ENCODE measurements at regions not wholly inside any gene's neighbourhood (a gene's known extent, or its start where the extent isn't known, plus 50 kb on each side); places are given as distances from the start of the nearest gene placed in this dataset.
"Not testable (repeated sequence)": the region's sequence is repeated elsewhere in the genome, so short reads cannot be mapped to it uniquely, and the experiment has no call there.

- no peak for DNase-seq
Observed at GRCh38 chr21:22292144-22292543, 1293.9 kb downstream of the NCAM2 start.

DNA sequence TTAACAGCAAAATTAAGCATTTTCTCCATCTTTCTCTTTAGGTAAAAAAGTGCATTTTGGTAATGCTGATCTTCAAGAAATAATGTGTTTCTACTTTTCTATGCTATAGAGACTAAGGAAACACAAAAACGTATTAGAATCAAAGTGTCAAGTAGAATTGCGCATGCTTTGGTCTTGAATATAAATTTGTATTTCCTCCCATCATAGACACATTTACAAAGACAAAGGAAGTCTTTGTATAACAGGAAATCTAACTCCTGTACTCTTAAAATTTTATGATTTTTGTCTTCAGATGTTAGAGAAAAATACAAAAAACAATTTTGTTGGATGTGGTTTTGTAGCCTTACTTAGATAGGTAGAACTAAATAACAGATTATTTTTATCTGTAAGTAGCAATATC is 1299.4 kb downstream of the NCAM2 start:
- DNase-seq, result no peak

- DNase-seq, result no peak
Observed at GRCh38 chr21:22311741-22312462, 1313.7 kb downstream of the NCAM2 start.

DNA sequence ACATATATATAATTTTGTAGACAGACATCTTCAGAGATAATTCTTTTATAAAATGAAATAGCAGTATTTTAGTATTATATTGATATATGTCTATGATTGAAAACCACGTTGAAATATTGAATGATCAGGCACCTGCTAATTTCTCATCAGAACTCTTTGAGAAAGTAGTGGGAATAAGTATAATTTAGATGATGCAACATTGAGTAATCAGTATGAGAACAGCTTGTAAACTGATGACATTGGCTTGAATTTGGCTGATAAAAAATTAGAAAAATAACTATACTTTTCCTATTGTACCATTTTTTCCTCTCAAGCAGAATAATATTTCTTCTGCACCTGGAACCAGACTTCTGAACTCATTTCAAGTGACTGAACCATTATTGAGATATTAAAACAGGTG is 1316.8 kb downstream of the NCAM2 start:
- DNase-seq, result no peak

GRCh38 chr21:22319435-22319834 is 1321.2 kb downstream of the NCAM2 start:
- DNase-seq, result no peak

GRCh38 chr21:22342889-22343288 is 1344.7 kb downstream of the NCAM2 start:
- no peak for DNase-seq

GRCh38 chr21:22343303-22343702 is 1345.1 kb downstream of the NCAM2 start:
- DNase-seq, result no peak

DNA sequence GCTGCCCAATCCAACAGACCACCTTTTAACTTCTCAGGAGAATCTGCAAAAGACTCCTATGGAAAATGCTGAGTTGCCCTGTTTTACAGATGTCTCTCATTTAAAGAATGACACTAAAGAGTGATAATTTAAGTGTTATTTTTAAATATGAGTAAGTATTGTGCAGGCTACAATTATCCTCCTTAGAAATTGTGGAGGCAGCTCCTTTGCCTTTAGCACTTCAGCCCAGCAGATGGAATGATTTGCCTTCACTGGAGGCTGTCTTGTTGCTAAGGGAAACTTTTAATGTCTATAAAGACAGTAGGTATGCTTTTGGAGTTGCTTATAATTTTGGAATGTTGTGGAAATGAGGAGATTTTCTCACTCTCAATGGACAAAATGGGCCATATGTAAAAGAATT is 1345.5 kb downstream of the NCAM2 start:
- no peak for DNase-seq

- DNase-seq, result no peak
Observed at GRCh38 chr21:22345624-22346023, 1347.4 kb downstream of the NCAM2 start.

DNA sequence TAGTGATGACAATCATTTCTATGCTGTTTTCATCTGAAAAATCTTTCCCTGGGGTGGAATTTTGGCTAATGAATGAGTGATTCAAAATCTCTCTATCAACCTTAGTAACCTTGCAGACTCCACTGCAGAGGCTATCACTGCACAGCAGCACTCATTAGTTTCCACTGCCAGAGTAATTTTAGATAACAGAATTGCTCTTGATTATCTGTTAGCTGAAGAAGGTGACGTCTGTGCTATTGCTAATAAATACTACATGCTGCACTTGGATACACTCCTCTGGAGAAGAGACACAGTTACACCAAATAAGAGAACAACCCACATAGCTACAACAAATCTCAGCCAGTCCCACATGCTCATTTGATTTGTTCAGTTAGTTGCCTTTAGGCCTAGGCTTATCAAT is 1348.4 kb downstream of the NCAM2 start:
- DNase-seq, result no peak

GRCh38 chr21:22351076-22351475 is 1352.9 kb downstream of the NCAM2 start:
- no peak for DNase-seq

DNA sequence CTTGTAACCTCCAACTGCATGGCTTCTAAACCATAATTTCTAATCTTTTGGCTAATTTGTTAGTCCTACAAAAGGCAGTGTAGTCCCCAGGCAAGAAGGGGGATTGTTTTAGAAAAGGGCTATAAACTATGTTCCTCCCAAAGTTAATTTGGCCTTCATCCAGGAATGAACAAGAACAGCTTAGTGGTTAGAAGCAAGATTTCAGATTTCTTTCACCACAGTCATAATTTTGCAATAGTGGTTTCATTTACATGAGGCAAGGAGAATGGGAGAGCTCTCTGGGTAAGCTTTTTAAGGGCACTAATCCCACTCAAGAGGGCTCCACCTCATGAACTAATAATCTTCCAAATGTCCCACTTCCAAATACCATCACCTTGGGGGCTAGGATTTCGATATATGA is 1353.9 kb downstream of the NCAM2 start:
- no peak for DNase-seq

- DNase-seq, result no peak
Observed at GRCh38 chr21:22355949-22356348, 1357.7 kb downstream of the NCAM2 start.

DNA sequence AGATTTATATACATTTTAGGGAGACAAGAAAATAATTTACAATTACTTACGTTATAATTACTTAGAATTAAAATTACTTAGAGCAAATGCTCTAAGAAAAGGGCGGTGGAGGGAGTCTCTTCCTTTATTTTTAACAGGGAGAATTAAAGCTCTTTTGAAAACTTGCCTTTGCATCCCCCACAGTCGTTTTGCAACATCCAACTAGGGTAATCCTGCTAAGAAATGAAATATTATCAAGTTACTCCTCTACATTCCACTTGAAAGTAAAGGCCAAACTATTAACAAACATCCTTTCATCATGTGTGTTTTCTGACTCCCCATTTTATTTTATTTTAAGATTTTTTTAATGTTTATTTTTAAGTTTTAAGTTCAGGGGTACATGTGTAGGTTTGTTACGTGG is 1358.5 kb downstream of the NCAM2 start:
- no peak for DNase-seq

- not testable (repeated sequence) for DNase-seq
Observed at GRCh38 chr21:22359599-22359998, 1361.4 kb downstream of the NCAM2 start.

- no peak for DNase-seq
Observed at GRCh38 chr21:22363504-22363903, 1365.3 kb downstream of the NCAM2 start.

DNA sequence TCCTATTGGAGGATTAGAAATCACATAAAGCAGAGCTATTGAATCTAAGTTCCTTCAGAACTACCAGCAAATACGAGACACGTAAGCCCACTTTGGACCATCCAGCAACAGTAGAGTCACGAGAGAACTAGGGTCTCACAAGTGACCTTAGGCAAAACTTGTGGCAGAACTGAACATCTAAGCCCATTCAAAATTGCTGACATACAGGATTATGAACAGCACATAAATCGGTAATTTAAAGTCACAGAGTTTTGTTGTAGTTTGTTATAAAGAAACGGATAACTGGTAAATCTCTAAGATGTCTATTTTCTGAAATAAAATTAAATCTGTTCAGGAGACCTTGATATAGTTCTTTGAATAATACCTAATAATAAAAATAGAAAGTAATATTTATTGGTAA is 1366.0 kb downstream of the NCAM2 start:
- no peak for DNase-seq

GRCh38 chr21:22374218-22374969 is 1376.2 kb downstream of the NCAM2 start:
- DNase-seq, result no peak

GRCh38 chr21:22377795-22378194 is 1379.6 kb downstream of the NCAM2 start:
- not testable (repeated sequence) for DNase-seq

DNA sequence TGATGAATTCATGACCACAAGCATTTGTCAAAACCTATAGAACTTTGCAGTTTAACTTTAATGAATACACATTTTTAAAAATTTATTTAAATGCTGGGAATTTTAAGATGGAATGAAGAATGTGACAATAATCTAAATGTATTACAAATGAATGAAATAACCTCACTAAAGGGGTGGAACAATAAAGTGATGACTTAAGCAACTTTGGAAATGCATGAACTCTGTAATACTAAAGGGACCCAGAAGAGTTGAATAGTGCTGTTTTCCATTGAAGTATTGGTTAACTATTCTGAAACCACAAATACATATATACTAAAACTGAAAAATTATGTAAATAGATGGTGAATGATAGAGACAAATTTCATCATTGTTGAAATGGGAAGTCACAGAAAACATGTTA is 1395.1 kb downstream of the NCAM2 start:
- no peak for DNase-seq

DNA sequence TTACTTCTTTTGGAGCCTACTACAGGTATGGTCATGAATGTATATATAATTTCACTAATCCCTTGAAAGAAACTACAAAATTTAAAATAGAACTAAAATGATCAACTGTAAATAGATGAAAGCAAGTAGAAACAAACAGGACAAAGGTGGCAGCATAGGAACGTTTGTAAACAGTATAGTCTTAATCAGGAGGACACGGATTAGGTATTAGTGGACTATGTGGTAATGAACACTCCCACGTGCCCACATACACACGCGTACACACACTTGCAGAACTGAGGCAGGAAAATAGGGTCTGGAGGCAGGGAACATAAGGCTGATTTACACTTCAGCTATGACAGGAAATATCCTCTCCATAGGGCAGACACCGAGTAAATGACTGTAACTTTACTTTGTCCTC is 1397.8 kb downstream of the NCAM2 start:
- no peak for DNase-seq

DNA sequence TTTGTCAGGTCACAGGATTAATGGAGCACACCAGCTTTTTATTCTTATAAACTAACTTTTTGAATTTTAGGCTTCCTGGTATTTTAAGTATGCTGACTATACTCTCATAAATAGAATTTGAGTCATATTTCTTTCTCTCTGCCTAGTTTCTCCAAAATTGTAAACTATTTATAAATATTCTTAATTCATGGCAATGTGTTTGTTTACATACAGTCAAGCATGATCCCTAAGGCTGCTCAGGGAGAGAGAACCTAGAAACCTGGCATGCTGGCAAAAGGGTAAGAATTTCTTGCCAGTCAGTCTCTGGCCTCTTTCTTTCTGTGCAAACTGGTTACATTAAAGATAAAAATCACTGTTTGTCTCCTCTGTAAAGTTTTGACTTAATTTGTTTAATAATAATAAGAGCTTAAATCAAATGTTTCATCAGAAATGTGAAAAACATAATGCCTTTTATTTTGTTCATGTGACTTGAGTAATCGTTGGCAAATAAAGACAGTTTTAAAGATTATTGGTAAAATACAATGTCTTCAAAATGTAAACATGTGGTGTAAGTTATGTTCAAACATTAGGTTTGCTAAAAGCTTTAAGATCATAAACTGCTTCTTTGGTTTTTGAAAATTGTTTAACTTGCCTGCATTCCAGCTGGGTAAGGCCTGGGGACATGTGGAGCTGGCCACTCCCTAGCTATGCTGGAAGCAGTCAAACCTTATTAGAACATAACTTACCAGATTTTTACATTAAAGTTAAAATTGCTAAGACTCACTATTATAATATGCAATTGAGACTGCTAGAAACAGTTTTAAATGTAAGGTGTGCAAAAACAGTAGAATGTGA is 1401.7 kb downstream of the NCAM2 start:
- DNase-seq, result no peak

DNA sequence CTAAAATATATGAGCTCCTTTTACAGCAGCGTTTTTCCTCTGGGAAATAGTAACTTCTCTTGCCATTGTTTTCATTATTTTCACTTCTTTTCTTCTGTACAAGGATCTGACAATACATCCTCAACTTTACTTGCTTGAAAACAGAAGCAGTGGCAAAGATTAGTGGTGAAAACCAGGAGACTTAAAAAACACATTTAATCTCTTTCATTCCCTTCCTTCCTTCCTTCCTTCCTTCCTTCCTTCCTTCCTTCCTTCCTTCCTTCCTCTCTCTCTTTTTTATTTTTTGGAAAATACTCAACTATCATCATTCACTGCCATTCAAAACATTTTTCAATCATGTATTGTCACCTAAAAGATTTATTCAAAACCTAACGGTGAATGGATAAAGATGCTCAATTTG is 1411.4 kb downstream of the NCAM2 start:
- no peak for DNase-seq
